BJ (cell line): ENCODE measurements at regions not wholly inside any gene's neighbourhood (a gene's known extent, or its start where the extent isn't known, plus 50 kb on each side); places are given as distances from the start of the nearest gene placed in this dataset.

Experiments
- CTCF ChIA-PET: fragments of 350-600 bp; formaldehyde crosslinking; extraction: SDS; loops from one replicate; lab custom pipeline; 2021; ENCODE audit warnings: antibody characterized with exemption, inconsistent platforms; lab: Yijun Ruan, JAX
- POLR2A ChIA-PET: fragments of 300-600 bp; sonication (Branson Sonifier 250); formaldehyde crosslinking; extraction: SDS; loops from one replicate; lab custom pipeline; 2021; ENCODE audit warnings: antibody characterized with exemption; lab: Charles Lee
- DNase-seq: peaks from one replicate; pipeline ENCODE4 v3.0.0-alpha.2; 2011; ENCODE audit warnings: low read depth
- H3K27me3 ChIP-seq: 2 replicates; pipeline ENCODE4 v1.6.0; 2011; ENCODE audit warnings: low read length; ENCODE audit not compliant: control insufficient read depth, insufficient read depth
- H3K36me3 ChIP-seq: 2 replicates; pipeline ENCODE4 v1.5.1; 2011; ENCODE audit warnings: low read length; ENCODE audit not compliant: control insufficient read depth, insufficient read depth
- H3K4me3 ChIP-seq: 2 replicates; pipeline ENCODE4 v1.5.1; 2011; ENCODE audit warnings: low read depth, mild to moderate bottlenecking, control low read depth, low read length
- CTCF ChIP-seq: IDR thresholded peaks from 2 replicates; pipeline ENCODE4 v1.5.1; 2011; ENCODE audit warnings: low read depth, mild to moderate bottlenecking, control low read depth, inconsistent platforms, low read length, moderate library complexity; ENCODE audit not compliant: insufficient read depth

DNA sequence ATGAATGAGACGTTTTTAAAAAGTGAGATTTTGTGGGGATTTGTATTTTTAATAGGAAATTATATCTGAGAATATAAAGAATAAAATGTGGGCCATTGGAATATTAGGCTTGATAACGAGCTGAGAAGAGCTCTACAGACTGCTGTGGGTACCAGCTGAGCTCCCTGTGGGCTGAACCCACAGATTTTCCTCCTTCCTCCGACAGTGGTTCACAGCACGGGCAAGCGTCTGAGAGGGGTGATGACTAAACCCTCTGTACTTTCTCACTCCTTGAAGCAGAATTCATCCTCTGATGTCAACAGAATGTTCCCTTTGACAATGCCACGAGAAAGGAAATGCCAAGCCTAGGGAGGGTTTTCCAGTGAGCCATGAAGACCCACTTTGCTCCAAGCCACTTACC lies 102.7 kb upstream of the AJAP1 start:
- Histone ChIP-seq H3K36me3 (no peaks in the 10 kb centered on the region), H3K4me3 (no peak overlapping the region), H3K27me3 (no peaks in the 10 kb centered on the region)
- no peak for DNase-seq
- ChIA-PET CTCF (no interaction called here), POLR2A (no interaction called here)
- TF ChIP-seq CTCF, result no peak

- CTCF ChIA-PET, result interaction anchor here (0.6 kb wide), 1 partner anchor 427 kb away, joined by 3 read pairs; no protein-coding TSS in a partner anchor
- Histone ChIP-seq H3K4me3 (no peak overlapping the region), H3K36me3 (no peaks in the 10 kb centered on the region), H3K27me3 (no peaks in the 10 kb centered on the region)
- no peak for TF ChIP-seq CTCF
- POLR2A ChIA-PET, result no interaction called here
- no peak for DNase-seq
Measured at GRCh38 chr1:4553761-4554160, 100.6 kb upstream of the AJAP1 start.

GRCh38 chr1:4554271-4554865 lies 100.0 kb upstream of the AJAP1 start:
- TF ChIP-seq CTCF, result no peak
- ChIA-PET POLR2A (no interaction called here), CTCF (no interaction called here)
- no peak for DNase-seq
- H3K4me3 ChIP-seq, result no peak overlapping the region
- no peaks in the 10 kb centered on the region for H3K36me3 ChIP-seq
- no peaks in the 10 kb centered on the region for H3K27me3 ChIP-seq

GRCh38 chr1:4557949-4558348 lies 96.5 kb upstream of the AJAP1 start:
- TF ChIP-seq CTCF, result no peak
- no peaks in the 10 kb centered on the region for H3K36me3 ChIP-seq
- ChIA-PET CTCF (no interaction called here), POLR2A (no interaction called here)
- no peak for DNase-seq
- H3K4me3 ChIP-seq, result no peak overlapping the region
- no peaks in the 10 kb centered on the region for H3K27me3 ChIP-seq

DNA sequence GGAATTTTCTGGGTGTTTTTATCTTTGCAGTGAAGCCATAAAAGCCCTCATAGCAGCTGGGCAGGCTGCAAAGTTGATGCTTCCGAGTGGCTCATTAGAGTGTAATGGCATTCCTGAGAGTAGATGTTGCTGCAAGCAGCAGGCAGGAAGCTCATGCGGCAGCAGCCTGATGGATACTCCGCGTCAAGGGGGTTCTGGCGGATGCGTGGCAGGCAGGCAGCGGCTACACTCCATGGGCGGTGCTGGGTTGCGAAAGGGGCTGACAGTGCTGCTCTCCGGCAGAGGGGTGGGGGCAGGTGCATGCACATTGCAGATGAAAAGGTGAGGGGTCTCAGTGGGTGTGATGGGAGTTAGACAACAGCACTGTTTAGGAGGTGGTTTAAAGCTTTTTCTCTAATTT lies 93.2 kb upstream of the AJAP1 start:
- TF ChIP-seq CTCF, result no peak
- DNase-seq, result no peak
- Histone ChIP-seq H3K27me3 (no peaks in the 10 kb centered on the region), H3K36me3 (no peaks in the 10 kb centered on the region), H3K4me3 (no peak overlapping the region)
- ChIA-PET CTCF (no interaction called here), POLR2A (no interaction called here)
